Prostate gland (tissue), 2 donors: ENCODE measurements at regions not wholly inside any gene's neighbourhood (a gene's known extent, or its start where the extent isn't known, plus 50 kb on each side); places are given as distances from the start of the nearest gene placed in this dataset.

Experiments
- CTCF ChIP-seq, 4 experiments: fragments of 200-600 bp in 2 of 4; fragments of 450-650 bp in 2 of 4; sonication (generic) in 2 of 4; IDR thresholded peaks; 1 replicate in 3 of 4; 2 replicates in 1 of 4; pipeline ENCODE4 v1.5.1; 2016 to 2019; ENCODE audit warnings: antibody characterized with exemption in 4 of 4, mild to moderate bottlenecking in 2 of 4, moderate library complexity in 2 of 4
- POLR2A ChIP-seq: fragments of 450-650 bp; IDR thresholded peaks from one replicate; pipeline ENCODE4 v1.6.1; 2016; ENCODE audit warnings: antibody characterized with exemption, mild to moderate bottlenecking

- TF ChIP-seq CTCF (IDR thresholded peaks at IDR 0.05) = no peak
- TF ChIP-seq POLR2A = no peak
Observed at GRCh38 chr3:78268716-78269668, 1229.1 kb downstream of the ROBO2 start.
